Adrenal gland (tissue), 9 donors: ENCODE measurements at regions not wholly inside any gene's neighbourhood (a gene's known extent, or its start where the extent isn't known, plus 50 kb on each side); places are given as distances from the start of the nearest gene placed in this dataset.

Source experiments
- DNase-seq, 7 donors: peaks; one replicate each; pipeline ENCODE4 v3.0.0-alpha.2; 2019 to 2020
- H3K27ac ChIP-seq, 5 donors: fragments of 200-600 bp; sonication (generic) in 4 of 5; 1 replicate in 3 of 5; 2 replicates in 2 of 5; pipeline versions ENCODE4 v1.5.1 to v1.8.0; 2016 to 2020; ENCODE audit warnings: mild to moderate bottlenecking in 1 of 5
- H3K27me3 ChIP-seq: fragments of 200-600 bp; 2 replicates; pipeline ENCODE4 v1.8.0; 2021
- H3K36me3 ChIP-seq, 2 donors: fragments of 200-600 bp; replicated peaks in 1 of 2; 1 replicate in 1 of 2; 2 replicates in 1 of 2; pipeline versions ENCODE4 v1.5.1 to v1.8.0; 2018 to 2022
- H3K4me1 ChIP-seq, 2 donors: fragments of 200-600 bp; replicated peaks in 1 of 2; 1 replicate in 1 of 2; 2 replicates in 1 of 2; pipeline versions ENCODE4 v1.5.1 to v1.8.0; 2018 to 2021
- H3K4me3 ChIP-seq, 4 donors: fragments of 200-600 bp; sonication (generic) in 3 of 4; one replicate each; pipeline ENCODE4 v1.5.1; 2016 to 2018
- H3K9me3 ChIP-seq, 3 donors: fragments of 200-600 bp; sonication (generic) in 1 of 3; replicated peaks in 1 of 3; 1 replicate in 2 of 3; 2 replicates in 1 of 3; pipeline versions ENCODE4 v1.5.1 to v1.8.0; 2016 to 2021
- POLR2A ChIP-seq, 2 donors: fragments of 450-650 bp; IDR thresholded peaks; one replicate each; pipeline ENCODE4 v1.6.1; 2017; ENCODE audit warnings: antibody characterized with exemption in 2 of 2, mild to moderate bottlenecking in 2 of 2, moderate library complexity in 1 of 2
- WGBS, 4 donors: extraction: QIAGEN DNeasy Blood & Tissue Kit in 2 of 4; methylation state at CpG; one replicate each; pipeline versions ENCODE4 v1.1.5 to v1.1.7; 2013 to 2017; 5-methylcytosine and 5-hydroxymethylcytosine counted together
- intact Hi-C, 2 donors: fragments of 100-400 bp; cut with DNase I; formaldehyde crosslinking; loops; one replicate each; pipeline versions ENCODE4 v1.14.1 to v1.15.0; 2022 to 2023
- TF ChIP-seq, protein P1 (sequence below), 6 experiments: fragments of 450-650 bp in 4 of 6; fragments of 200-600 bp in 2 of 6; sonication (generic) in 1 of 6; IDR thresholded peaks; 1 replicate in 5 of 6; 2 replicates in 1 of 6; pipeline versions ENCODE4 v1.5.1 to v1.8.0; 2016 to 2021; ENCODE audit warnings: antibody characterized with exemption in 6 of 6, mild to moderate bottlenecking in 2 of 6, moderate library complexity in 1 of 6
- donor health status: healthy with polysubstance abuse.
- donor health status: Bipolar disorder and iron deficiency.
- donor health status: DM: yes; HTN: yes; CAD: no.
- donor health status: DM: no; HTN: no; CAD: no.
- donor health status: DM: no; HTN: no; CAD: no.

DNA sequence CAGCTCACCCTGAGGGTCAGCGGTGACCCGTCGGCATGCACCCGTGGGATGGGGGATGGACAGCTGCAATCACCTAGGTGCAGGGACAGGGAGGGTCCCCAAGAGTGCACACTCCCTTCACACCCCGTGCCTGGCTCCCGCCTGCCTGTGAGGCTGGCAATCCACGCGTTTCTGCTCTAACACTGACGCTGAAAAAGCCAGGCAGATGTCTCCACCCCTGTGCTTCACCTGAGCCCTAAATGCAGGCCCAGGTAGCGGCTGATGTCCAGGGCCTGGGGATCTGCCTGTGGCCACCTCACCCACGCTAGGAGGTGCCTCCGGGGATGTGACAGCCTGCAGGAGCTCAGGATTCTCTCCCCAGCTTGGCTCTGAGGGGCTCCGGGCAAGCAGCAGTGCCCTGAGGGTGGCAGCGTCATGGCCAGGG lies 212.0 kb upstream of the SALL3 start:
- no peak overlapping the region for H3K27ac ChIP-seq
- no peaks in the 10 kb centered on the region for H3K9me3 ChIP-seq
- H3K4me3 ChIP-seq: no peak overlapping the region
- H3K27me3 ChIP-seq: no peaks in the 10 kb centered on the region
- 63 to 84% (median 81%) methylated on average over 6 to 14 of the region's 14 CpGs for WGBS, 4 donors
- TF ChIP-seq POLR2A (IDR thresholded peaks at IDR 0.05): no peak
- TF ChIP-seq, protein P1, sequence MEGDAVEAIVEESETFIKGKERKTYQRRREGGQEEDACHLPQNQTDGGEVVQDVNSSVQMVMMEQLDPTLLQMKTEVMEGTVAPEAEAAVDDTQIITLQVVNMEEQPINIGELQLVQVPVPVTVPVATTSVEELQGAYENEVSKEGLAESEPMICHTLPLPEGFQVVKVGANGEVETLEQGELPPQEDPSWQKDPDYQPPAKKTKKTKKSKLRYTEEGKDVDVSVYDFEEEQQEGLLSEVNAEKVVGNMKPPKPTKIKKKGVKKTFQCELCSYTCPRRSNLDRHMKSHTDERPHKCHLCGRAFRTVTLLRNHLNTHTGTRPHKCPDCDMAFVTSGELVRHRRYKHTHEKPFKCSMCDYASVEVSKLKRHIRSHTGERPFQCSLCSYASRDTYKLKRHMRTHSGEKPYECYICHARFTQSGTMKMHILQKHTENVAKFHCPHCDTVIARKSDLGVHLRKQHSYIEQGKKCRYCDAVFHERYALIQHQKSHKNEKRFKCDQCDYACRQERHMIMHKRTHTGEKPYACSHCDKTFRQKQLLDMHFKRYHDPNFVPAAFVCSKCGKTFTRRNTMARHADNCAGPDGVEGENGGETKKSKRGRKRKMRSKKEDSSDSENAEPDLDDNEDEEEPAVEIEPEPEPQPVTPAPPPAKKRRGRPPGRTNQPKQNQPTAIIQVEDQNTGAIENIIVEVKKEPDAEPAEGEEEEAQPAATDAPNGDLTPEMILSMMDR (IDR thresholded peaks at IDR 0.05): no peak
- no peak for DNase-seq
- intact Hi-C loops: no loop called here
- H3K36me3 ChIP-seq: no peaks in the 10 kb centered on the region
- H3K4me1 ChIP-seq: no peaks in the 10 kb centered on the region

DNA sequence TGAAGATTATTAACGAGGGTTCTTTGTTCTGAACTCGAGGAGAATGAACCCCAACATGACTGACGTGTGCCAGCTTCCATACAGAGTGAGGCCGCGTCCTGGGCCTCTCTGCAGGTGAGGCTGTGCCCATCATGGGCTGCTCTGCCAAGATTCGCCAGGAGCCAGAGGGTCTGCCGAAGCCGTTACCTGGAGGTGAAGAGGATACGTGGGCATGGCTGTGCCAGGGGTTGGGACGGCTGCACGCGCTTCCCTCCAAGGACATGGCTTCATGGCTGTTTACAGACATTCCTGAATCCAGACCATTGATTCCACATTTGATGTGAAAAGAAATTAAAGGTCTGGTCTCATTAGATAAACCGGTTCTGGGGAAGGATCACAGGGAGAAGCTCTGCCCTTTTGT lies 211.4 kb upstream of the SALL3 start:
- H3K27me3 ChIP-seq: no peaks in the 10 kb centered on the region
- H3K4me3 ChIP-seq: no peak overlapping the region
- no peak overlapping the region for H3K27ac ChIP-seq
- no peak for DNase-seq
- no peaks in the 10 kb centered on the region for H3K9me3 ChIP-seq
- TF ChIP-seq, protein P1 (IDR thresholded peaks at IDR 0.05): no peak
- TF ChIP-seq POLR2A (IDR thresholded peaks at IDR 0.05): no peak
- H3K4me1 ChIP-seq: no peaks in the 10 kb centered on the region
- WGBS, 4 donors: 50 to 84% (median 72%) methylated on average over 1 to 13 of the region's 13 CpGs
- intact Hi-C loops: no loop called here
- H3K36me3 ChIP-seq: no peaks in the 10 kb centered on the region

DNA sequence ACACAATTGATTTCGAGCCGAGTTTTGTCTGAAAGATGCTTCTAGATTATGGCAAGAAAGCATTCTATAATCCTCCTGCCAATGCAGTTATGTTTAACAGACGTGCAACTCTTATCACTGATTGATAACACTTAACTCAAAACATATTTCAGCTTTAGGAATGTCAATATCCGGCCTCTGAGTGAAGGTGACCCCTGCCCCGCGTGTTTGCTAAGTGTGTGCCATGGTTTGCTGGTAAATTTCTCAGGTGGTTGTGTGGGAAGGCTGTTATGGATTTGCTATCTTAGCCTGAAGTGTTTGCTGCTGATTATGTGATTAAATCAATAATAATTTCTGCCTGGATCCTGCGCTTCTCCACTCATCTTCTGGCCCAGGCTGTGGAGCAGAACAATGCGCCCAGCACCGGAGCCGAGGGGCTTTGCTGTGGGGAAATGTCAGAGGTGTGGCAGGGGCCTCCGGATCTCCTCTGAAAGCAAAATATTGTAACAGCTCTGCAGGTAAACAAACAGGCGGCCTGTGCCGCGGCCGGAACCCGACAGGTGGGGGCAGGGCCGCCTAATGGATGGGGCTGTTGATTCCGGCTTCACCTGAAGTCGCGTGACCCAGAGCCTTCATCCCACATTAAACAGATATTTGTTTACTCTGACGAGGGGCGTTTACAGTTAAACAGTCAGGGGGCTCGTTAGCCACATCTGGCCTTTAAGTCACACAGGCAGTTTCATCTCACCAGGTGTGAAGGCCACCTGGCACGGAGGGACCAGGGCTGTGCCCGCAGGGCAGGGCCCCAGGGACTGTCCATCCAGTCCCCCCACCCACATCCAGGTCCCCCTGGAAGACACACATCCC lies 210.7 kb upstream of the SALL3 start:
- Histone ChIP-seq H3K4me1 (no peaks in the 10 kb centered on the region), H3K9me3 (no peaks in the 10 kb centered on the region), H3K36me3 (no peaks in the 10 kb centered on the region), H3K4me3 (no peak overlapping the region), H3K27me3 (no peaks in the 10 kb centered on the region), H3K27ac (no peak overlapping the region)
- no peak for DNase-seq
- no peak for TF ChIP-seq POLR2A (IDR thresholded peaks at IDR 0.05)
- TF ChIP-seq, protein P1 (IDR thresholded peaks at IDR 0.05): no peak
- intact Hi-C loops: no loop called here
- WGBS, 4 donors: 44 to 51% (median 46%) methylated on average over 13 to 25 of the region's 25 CpGs

DNA sequence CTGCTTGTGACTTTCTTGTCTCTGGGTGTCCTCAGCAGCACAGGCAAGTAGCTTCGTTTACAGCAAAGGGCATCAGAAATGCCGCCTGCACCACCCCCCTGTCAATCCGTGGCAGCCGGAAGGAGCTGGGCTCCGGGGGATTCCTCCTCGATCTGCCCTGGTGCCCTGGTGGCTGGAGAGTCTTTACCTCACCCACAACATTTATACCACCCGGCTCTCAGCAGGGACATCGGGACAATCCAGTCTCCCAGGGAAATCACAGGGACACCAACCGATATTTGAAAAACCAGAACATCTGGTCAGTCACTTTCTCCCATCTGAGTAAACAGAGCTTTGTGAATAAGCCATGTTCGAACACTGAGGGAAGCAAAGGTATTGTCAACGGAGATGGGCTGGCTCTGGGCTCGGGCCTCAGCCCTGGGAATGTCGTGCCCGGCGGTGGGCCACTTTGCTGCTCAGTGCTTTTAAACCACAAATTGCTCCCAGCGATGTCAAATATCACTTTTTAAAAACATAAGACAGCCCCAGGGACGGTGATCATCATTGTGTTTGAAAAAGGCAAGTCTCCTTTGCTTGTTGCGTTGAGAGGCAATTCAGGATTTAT lies 210.0 kb upstream of the SALL3 start:
- H3K4me1 ChIP-seq: no peaks in the 10 kb centered on the region
- H3K27ac ChIP-seq: no peak overlapping the region
- H3K27me3 ChIP-seq: no peaks in the 10 kb centered on the region
- H3K9me3 ChIP-seq: no peaks in the 10 kb centered on the region
- WGBS, 4 donors: 66 to 72% (median 68%) methylated on average over 16 to 18 of the region's 18 CpGs
- no peaks in the 10 kb centered on the region for H3K36me3 ChIP-seq
- intact Hi-C loops: no loop called here
- DNase-seq: peak in 1 of 7 donors; percentile 6
- no peak overlapping the region for H3K4me3 ChIP-seq
- no peak for TF ChIP-seq POLR2A (IDR thresholded peaks at IDR 0.05)
- TF ChIP-seq, protein P1 (IDR thresholded peaks at IDR 0.05): no peak
